Amniotic epithelial cell (primary cell): ENCODE measurements at regions not wholly inside any gene's neighbourhood (a gene's known extent, or its start where the extent isn't known, plus 50 kb on each side); places are given as distances from the start of the nearest gene placed in this dataset.
"Not testable (repeated sequence)": the region's sequence is repeated elsewhere in the genome, so short reads cannot be mapped to it uniquely, and the experiment has no call there.

Source experiments
- DNase-seq: peaks from one replicate; pipeline ENCODE4 v3.0.0-alpha.2; 2010; ENCODE audit warnings: low read depth

DNA sequence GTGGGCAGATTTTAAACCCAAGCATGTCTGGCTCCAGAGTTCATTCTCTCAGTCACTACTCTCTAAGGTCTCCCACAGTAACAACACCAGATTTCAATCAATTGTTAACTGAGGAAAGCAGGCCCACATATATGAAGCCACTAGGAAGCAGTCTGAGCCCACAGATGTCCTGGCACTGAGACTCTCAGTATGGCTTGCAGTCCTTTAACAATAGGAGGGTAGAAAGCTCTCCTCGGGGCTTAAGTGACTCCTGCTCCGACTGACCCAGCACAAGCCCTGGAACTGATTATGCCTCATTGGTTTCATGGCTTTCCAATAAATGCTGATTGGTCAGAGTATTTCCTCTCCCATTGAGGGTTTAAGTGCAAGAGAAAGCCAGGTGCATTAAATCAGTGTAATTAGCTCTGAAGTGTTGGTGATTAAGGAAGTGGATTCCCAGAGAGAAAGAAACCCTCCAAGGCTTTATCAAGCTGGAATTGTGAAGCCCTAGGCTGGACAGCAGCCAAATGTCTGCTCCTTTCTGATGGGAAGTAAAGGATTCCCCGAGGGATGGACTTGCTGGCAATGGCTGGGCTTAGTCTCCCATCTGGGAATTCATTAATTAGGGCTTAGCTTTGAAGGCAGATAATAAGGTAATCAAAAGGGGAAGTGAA lies 76.6 kb upstream of the PROKR2 start:
- DNase-seq = no peak

DNA sequence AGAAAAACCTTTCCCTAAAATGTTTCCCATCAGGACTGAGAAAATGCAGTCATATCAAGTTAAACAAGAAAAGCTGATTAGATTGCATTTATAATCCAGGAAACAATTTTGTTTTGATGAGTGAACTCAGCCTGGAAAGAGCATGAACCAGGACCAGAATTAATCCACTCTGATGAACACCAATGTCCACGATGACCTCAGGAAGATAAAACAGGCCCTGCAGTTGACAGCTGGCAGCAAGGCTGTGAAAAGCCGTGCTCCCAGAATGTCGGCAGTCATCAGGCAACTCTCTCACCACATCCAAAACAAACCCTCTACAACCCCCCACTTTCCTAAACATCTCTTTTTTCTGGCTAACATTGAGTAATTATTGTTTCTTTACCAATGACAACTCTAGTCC lies 74.0 kb upstream of the PROKR2 start:
- no peak for DNase-seq

DNA sequence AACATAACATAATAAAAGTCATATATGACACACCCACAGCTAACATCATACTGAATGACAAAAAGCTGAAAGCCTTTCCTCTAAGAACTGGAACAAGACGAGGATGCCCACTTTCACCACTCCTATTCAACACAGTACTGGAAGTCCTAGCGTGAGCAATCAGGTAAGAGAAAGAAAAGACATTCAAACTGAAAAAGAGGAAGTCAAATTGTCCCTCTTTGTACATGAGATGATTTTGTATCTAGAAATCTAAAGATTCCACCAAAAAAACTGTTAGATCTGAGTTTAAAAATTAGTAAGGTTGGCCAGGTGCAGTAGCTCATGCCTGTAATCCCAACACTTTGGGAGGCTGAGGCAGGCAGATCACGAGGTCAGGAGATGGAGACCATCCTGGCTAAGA lies 70.1 kb upstream of the PROKR2 start:
- DNase-seq = not testable (repeated sequence)

DNA sequence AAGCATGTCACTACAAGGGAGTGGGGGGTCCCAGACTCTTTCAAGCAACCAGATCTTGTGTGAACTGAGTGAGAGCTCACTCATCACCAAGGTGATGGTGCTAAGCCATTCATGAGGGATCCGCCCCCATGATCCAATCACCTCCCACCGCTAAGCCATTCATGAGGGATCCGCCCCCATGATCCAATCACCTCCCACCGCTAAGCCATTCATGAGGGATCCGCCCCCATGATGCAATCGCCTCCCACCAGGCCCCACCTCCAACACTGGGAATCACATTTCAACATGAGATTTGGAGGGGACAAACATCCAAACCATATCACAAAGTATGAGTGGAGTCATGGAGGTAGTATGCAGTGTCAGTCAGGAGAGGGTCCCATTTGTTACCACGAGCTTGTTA lies 64.8 kb upstream of the PROKR2 start:
- DNase-seq = not testable (repeated sequence)

DNA sequence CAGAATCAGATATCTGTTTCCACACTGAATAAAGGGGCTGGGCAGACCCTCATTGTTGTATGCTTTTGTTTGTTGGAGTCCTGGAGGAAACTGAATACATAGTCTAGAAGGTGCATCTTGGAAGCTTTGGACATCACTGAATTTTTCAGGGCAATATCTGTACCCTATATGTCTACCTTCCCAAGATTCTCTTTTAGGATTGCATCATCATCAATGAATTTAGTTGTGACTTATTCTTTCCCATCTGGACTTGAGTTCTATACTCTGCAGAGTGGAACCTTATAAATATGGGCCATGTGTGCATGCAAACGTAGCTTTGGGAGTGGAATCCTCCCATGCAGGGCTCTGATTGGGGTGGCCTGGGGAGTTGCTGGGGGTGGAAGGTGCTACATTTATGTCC lies 60.7 kb upstream of the PROKR2 start:
- no peak for DNase-seq

DNA sequence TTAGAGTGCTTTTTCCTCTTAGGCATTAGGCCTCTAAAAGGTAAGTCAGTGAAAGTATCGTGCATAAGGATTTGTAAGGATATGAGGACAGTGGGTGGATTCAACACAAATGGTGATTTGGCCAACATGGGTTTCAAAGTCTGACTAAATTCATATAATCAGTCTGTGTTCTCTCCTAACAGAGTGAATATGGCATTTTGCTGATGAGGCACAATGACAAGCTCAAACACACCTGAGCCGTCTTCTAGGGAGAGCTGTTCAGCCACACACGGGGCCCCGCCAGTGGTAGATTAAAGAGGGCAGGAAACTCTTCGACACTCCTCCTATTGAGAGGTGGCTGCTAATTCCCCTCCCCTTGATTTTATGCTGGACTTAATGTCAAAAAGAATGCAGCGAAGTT lies 59.5 kb upstream of the PROKR2 start:
- DNase-seq = no peak

GRCh38 chr20:5374171-5374570 lies 57.4 kb upstream of the PROKR2 start:
- DNase-seq = no peak

GRCh38 chr20:5372371-5372770 lies 55.6 kb upstream of the PROKR2 start:
- no peak for DNase-seq

- DNase-seq = no peak
Measured at GRCh38 chr20:5369629-5370028, 52.9 kb upstream of the PROKR2 start.
